GM23338 (cell line): ENCODE measurements at regions not wholly inside any gene's neighbourhood (a gene's known extent, or its start where the extent isn't known, plus 50 kb on each side); places are given as distances from the start of the nearest gene placed in this dataset.

Experiments used
- ATAC-seq: fragments of 200-7000 bp; cut with Tn5 transposase; 3 replicates; pipeline ENCODE4 v1.9.1; 2020
- DNase-seq: peaks from one replicate; pipeline ENCODE4 v3.0.0-alpha.2; 2015; ENCODE audit warnings: low spot score
- H2AFZ ChIP-seq: fragments of 200-600 bp; sonication (generic); 2 replicates; pipeline ENCODE4 v1.8.0; 2016; ENCODE audit warnings: antibody characterized with exemption, mild to moderate bottlenecking, moderate library complexity
- H3F3A ChIP-seq: fragments of 200-600 bp; sonication (generic); replicated peaks from 2 replicates; pipeline ENCODE4 v1.8.0; 2017; ENCODE audit warnings: antibody characterized with exemption, mixed run types, low read depth
- H3K27ac ChIP-seq: fragments of 200-600 bp; sonication (generic); 2 replicates; pipeline ENCODE4 v1.6.1; 2016; ENCODE audit warnings: low read depth
- H3K27me3 ChIP-seq: fragments of 200-600 bp; sonication (generic); 2 replicates; pipeline ENCODE4 v1.8.0; 2016; ENCODE audit warnings: mild to moderate bottlenecking, mixed run types, moderate library complexity; ENCODE audit not compliant: insufficient read depth
- H3K36me3 ChIP-seq: fragments of 200-600 bp; sonication (generic); 2 replicates; pipeline ENCODE4 v1.8.0; 2016; ENCODE audit warnings: mild to moderate bottlenecking; ENCODE audit not compliant: insufficient read depth
- H3K4me1 ChIP-seq: fragments of 200-600 bp; sonication (generic); 2 replicates; pipeline ENCODE4 v1.8.0; 2016; ENCODE audit warnings: mild to moderate bottlenecking, moderate library complexity; ENCODE audit not compliant: insufficient read depth
- H3K4me2 ChIP-seq: fragments of 200-600 bp; sonication (generic); 2 replicates; pipeline ENCODE4 v1.7.1; 2017; ENCODE audit warnings: mixed run types
- H3K4me3 ChIP-seq: fragments of 200-600 bp; sonication (generic); 2 replicates; pipeline ENCODE4 v1.6.1; 2016; ENCODE audit warnings: mixed run types
- H3K79me2 ChIP-seq: fragments of 200-600 bp; sonication (generic); replicated peaks from 2 replicates; pipeline ENCODE4 v1.8.0; 2017; ENCODE audit warnings: mild to moderate bottlenecking; ENCODE audit not compliant: insufficient read depth
- H3K9me2 ChIP-seq: fragments of 200-600 bp; sonication (generic); 2 replicates; pipeline ENCODE4 v1.8.0; 2017; ENCODE audit not compliant: insufficient read depth
- H4K20me1 ChIP-seq: fragments of 200-600 bp; sonication (generic); replicated peaks from 2 replicates; pipeline ENCODE4 v1.8.0; 2017; ENCODE audit warnings: mild to moderate bottlenecking; ENCODE audit not compliant: insufficient read depth
- H3K27ac Mint-ChIP-seq: 2 replicates; pipeline ENCODE4 v1.8.0; 2020; ENCODE audit warnings: inconsistent platforms, mild to moderate bottlenecking, moderate library complexity, mixed read lengths
- H3K27me3 Mint-ChIP-seq: 3 replicates; pipeline ENCODE4 v1.8.0; 2022; ENCODE audit warnings: low read depth, mild to moderate bottlenecking, moderate library complexity, mixed read lengths, inconsistent platforms; ENCODE audit not compliant: insufficient read depth, poor library complexity
- H3K36me3 Mint-ChIP-seq: 3 replicates; pipeline ENCODE4 v1.8.0; 2021; ENCODE audit warnings: low read depth, mild to moderate bottlenecking, inconsistent platforms, moderate library complexity, mixed read lengths
- H3K4me1 Mint-ChIP-seq: 3 replicates; pipeline ENCODE4 v1.8.0; 2020; ENCODE audit warnings: mild to moderate bottlenecking, inconsistent platforms, mixed read lengths
- H3K4me3 Mint-ChIP-seq: 3 replicates; pipeline ENCODE4 v1.8.0; 2021; ENCODE audit warnings: moderate library complexity, mild to moderate bottlenecking, inconsistent platforms, mixed read lengths
- H3K9me3 Mint-ChIP-seq: 3 replicates; pipeline ENCODE4 v1.8.0; 2020; ENCODE audit warnings: moderate library complexity, mild to moderate bottlenecking, inconsistent platforms, mixed read lengths
- CREB1 ChIP-seq: fragments of 250-450 bp; sonication (Bioruptor Pico); IDR thresholded peaks from 2 replicates; pipeline ENCODE4 v1.5.0; 2020; ENCODE audit warnings: low read depth, mild to moderate bottlenecking, moderate library complexity
- EZH2 ChIP-seq: fragments of 200-600 bp; sonication (generic); IDR thresholded peaks from one replicate; pipeline ENCODE4 v1.8.0; 2017; ENCODE audit warnings: antibody characterized with exemption, mild to moderate bottlenecking, low read depth; ENCODE audit not compliant: unreplicated experiment
- EZH2phosphoT487 ChIP-seq: fragments of 200-600 bp; sonication (generic); IDR thresholded peaks from one replicate; pipeline ENCODE4 v1.8.1; 2018; ENCODE audit warnings: antibody characterized with exemption; ENCODE audit not compliant: unreplicated experiment
- JUNB ChIP-seq: IDR thresholded peaks from one replicate; pipeline ENCODE4 v1.6.1; 2016; ENCODE audit warnings: antibody characterized with exemption; ENCODE audit not compliant: unreplicated experiment
- POLR2AphosphoS5 ChIP-seq: IDR thresholded peaks from 2 replicates; pipeline ENCODE4 v1.6.1; 2016; ENCODE audit warnings: antibody characterized with exemption, low read depth
- ZNF331 ChIP-seq: fragments of 250-450 bp; sonication (Bioruptor Pico); IDR thresholded peaks from 2 replicates; pipeline ENCODE4 v1.5.0; 2020; ENCODE audit warnings: low read depth, mild to moderate bottlenecking, moderate library complexity
- TF ChIP-seq, protein P1 (sequence below), 2 experiments: fragments of 200-600 bp in 1 of 2; sonication (generic) in 1 of 2; conservative IDR thresholded peaks; 2 replicates each; pipeline versions ENCODE4 v1.5.1 to v1.6.1; 2016 to 2017; ENCODE audit warnings: antibody characterized with exemption in 2 of 2, low read depth in 2 of 2, mild to moderate bottlenecking in 2 of 2, moderate library complexity in 1 of 2
- TF ChIP-seq, protein P2 (sequence below): fragments of 250-450 bp; sonication (Bioruptor Pico); IDR thresholded peaks from 2 replicates; pipeline ENCODE4 v1.5.0; 2020; ENCODE audit warnings: mild to moderate bottlenecking, moderate library complexity
- TF ChIP-seq, protein P3 (sequence below): IDR thresholded peaks from one replicate; pipeline ENCODE4 v1.6.1; 2018; ENCODE audit warnings: antibody characterized with exemption; ENCODE audit not compliant: unreplicated experiment
- TF ChIP-seq, protein P4 (sequence below): IDR thresholded peaks from 2 replicates; pipeline ENCODE4 v1.6.1; 2016; ENCODE audit warnings: antibody characterized with exemption

DNA sequence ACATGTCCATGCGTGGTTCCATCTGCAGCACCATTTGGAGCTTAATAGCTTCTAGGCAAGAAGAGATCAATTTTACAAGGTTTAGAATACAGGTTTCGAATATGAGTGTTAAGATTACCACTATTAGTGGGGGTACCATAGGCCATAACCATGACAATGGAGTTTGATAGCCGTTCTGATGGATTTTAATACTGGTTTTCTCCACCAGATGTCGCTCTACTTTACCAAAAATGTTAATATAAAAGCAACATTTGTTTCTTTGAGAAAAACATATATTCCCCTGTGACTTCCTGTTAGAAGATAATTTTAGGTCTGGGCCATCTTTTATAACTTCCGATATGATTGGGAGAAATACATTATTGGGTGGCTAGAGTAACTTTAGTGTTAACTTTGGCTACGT, 499.7 kb upstream of the POU3F4 start:
- Mint-ChIP-seq H3K36me3 (no peaks in the 10 kb centered on the region), H3K4me1 (no peaks in the 10 kb centered on the region; the same call in 2 of the 3 replicates), H3K27ac (no peak overlapping the region), H3K9me3 (no peaks in the 10 kb centered on the region), H3K27me3 (peaks cover 2% of the 10 kb centered on the region), H3K4me3 (no peak overlapping the region)
- H3K36me3 ChIP-seq = no peaks in the 10 kb centered on the region
- no peak for TF ChIP-seq JUNB
- TF ChIP-seq, protein P1, sequence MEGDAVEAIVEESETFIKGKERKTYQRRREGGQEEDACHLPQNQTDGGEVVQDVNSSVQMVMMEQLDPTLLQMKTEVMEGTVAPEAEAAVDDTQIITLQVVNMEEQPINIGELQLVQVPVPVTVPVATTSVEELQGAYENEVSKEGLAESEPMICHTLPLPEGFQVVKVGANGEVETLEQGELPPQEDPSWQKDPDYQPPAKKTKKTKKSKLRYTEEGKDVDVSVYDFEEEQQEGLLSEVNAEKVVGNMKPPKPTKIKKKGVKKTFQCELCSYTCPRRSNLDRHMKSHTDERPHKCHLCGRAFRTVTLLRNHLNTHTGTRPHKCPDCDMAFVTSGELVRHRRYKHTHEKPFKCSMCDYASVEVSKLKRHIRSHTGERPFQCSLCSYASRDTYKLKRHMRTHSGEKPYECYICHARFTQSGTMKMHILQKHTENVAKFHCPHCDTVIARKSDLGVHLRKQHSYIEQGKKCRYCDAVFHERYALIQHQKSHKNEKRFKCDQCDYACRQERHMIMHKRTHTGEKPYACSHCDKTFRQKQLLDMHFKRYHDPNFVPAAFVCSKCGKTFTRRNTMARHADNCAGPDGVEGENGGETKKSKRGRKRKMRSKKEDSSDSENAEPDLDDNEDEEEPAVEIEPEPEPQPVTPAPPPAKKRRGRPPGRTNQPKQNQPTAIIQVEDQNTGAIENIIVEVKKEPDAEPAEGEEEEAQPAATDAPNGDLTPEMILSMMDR (conservative IDR thresholded peaks at IDR 0.05; ENCODE audit: low read depth in 2 of 2) = peak in 1 of 2 experiments; percentile 41; a peak in 2 of 4 replicates
- no peak overlapping the region for H2AFZ ChIP-seq
- DNase-seq (peak; percentile 28), ATAC-seq (no peak)
- H3K4me3 ChIP-seq = no peak overlapping the region
- H3K79me2 ChIP-seq = no peaks in the 10 kb centered on the region
- H3K27me3 ChIP-seq = no peaks in the 10 kb centered on the region
- H3F3A ChIP-seq = no peaks in the 10 kb centered on the region
- H3K27ac ChIP-seq = no peak overlapping the region
- no peaks in the 10 kb centered on the region for H3K4me1 ChIP-seq
- H3K9me2 ChIP-seq = no peaks in the 10 kb centered on the region
- H3K4me2 ChIP-seq = no peak overlapping the region
- no peaks in the 10 kb centered on the region for H4K20me1 ChIP-seq

DNA sequence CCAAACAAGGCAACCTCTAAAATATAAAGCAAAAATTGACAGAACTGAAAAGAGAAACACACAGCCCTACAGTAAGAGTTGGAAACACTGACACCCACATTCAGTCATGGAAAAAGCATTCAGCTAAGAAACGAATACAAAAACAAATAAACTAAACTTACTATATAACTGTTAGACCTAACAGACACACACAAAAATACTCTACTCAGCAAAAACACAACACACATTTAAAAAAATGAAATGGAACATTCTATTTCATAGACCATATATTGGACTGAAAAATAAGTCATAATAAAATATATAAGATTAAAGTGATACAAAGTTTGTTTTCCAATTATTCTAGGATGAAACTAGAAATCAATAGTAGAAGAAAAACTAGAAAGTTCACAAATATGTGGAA, 488.8 kb upstream of the POU3F4 start:
- H4K20me1 ChIP-seq = no peaks in the 10 kb centered on the region
- H3K4me3 ChIP-seq = no peak overlapping the region
- no peak for ATAC-seq
- no peaks in the 10 kb centered on the region for H3F3A ChIP-seq
- 0 out of 3 replicates have a peak, but pooled peaks cover 3% of the 10 kb centered on the region for H3K36me3 Mint-ChIP-seq
- H3K4me1 ChIP-seq = no peaks in the 10 kb centered on the region
- no peaks in the 10 kb centered on the region for H3K36me3 ChIP-seq
- no peak overlapping the region for H3K27ac ChIP-seq
- no peaks in the 10 kb centered on the region for H3K27me3 Mint-ChIP-seq
- no peak overlapping the region for H3K27ac Mint-ChIP-seq
- H3K4me3 Mint-ChIP-seq = no peak overlapping the region
- no peak overlapping the region for H2AFZ ChIP-seq
- no peaks in the 10 kb centered on the region for H3K27me3 ChIP-seq
- no peak overlapping the region for H3K4me2 ChIP-seq
- H3K9me2 ChIP-seq = no peaks in the 10 kb centered on the region
- DNase-seq = no peak
- H3K79me2 ChIP-seq = no peaks in the 10 kb centered on the region
- peaks cover 7% of the 10 kb centered on the region; the same call in 2 of the 3 replicates for H3K9me3 Mint-ChIP-seq
- no peaks in the 10 kb centered on the region for H3K4me1 Mint-ChIP-seq
- TF ChIP-seq, protein P2, sequence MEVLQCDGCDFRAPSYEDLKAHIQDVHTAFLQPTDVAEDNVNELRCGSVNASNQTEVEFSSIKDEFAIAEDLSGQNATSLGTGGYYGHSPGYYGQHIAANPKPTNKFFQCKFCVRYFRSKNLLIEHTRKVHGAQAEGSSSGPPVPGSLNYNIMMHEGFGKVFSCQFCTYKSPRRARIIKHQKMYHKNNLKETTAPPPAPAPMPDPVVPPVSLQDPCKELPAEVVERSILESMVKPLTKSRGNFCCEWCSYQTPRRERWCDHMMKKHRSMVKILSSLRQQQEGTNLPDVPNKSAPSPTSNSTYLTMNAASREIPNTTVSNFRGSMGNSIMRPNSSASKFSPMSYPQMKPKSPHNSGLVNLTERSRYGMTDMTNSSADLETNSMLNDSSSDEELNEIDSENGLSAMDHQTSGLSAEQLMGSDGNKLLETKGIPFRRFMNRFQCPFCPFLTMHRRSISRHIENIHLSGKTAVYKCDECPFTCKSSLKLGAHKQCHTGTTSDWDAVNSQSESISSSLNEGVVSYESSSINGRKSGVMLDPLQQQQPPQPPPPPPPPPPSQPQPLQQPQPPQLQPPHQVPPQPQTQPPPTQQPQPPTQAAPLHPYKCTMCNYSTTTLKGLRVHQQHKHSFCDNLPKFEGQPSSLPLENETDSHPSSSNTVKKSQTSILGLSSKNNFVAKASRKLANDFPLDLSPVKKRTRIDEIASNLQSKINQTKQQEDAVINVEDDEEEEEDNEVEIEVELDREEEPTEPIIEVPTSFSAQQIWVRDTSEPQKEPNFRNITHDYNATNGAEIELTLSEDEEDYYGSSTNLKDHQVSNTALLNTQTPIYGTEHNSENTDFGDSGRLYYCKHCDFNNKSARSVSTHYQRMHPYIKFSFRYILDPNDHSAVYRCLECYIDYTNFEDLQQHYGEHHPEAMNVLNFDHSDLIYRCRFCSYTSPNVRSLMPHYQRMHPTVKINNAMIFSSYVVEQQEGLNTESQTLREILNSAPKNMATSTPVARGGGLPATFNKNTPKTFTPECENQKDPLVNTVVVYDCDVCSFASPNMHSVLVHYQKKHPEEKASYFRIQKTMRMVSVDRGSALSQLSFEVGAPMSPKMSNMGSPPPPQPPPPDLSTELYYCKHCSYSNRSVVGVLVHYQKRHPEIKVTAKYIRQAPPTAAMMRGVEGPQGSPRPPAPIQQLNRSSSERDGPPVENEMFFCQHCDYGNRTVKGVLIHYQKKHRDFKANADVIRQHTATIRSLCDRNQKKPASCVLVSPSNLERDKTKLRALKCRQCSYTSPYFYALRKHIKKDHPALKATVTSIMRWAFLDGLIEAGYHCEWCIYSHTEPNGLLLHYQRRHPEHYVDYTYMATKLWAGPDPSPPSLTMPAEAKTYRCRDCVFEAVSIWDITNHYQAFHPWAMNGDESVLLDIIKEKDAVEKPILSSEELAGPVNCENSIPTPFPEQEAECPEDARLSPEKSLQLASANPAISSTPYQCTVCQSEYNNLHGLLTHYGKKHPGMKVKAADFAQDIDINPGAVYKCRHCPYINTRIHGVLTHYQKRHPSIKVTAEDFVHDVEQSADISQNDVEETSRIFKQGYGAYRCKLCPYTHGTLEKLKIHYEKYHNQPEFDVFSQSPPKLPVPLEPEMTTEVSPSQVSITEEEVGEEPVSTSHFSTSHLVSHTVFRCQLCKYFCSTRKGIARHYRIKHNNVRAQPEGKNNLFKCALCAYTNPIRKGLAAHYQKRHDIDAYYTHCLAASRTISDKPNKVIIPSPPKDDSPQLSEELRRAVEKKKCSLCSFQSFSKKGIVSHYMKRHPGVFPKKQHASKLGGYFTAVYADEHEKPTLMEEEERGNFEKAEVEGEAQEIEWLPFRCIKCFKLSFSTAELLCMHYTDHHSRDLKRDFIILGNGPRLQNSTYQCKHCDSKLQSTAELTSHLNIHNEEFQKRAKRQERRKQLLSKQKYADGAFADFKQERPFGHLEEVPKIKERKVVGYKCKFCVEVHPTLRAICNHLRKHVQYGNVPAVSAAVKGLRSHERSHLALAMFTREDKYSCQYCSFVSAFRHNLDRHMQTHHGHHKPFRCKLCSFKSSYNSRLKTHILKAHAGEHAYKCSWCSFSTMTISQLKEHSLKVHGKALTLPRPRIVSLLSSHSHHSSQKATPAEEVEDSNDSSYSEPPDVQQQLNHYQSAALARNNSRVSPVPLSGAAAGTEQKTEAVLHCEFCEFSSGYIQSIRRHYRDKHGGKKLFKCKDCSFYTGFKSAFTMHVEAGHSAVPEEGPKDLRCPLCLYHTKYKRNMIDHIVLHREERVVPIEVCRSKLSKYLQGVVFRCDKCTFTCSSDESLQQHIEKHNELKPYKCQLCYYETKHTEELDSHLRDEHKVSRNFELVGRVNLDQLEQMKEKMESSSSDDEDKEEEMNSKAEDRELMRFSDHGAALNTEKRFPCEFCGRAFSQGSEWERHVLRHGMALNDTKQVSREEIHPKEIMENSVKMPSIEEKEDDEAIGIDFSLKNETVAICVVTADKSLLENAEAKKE = no peak
- TF ChIP-seq EZH2phosphoT487 (no peak), ZNF331 (no peak), JUNB (no peak), POLR2AphosphoS5 (no peak), EZH2 (no peak), CREB1 (CRISPR knock-in tag) (no peak)
- TF ChIP-seq, protein P3, sequence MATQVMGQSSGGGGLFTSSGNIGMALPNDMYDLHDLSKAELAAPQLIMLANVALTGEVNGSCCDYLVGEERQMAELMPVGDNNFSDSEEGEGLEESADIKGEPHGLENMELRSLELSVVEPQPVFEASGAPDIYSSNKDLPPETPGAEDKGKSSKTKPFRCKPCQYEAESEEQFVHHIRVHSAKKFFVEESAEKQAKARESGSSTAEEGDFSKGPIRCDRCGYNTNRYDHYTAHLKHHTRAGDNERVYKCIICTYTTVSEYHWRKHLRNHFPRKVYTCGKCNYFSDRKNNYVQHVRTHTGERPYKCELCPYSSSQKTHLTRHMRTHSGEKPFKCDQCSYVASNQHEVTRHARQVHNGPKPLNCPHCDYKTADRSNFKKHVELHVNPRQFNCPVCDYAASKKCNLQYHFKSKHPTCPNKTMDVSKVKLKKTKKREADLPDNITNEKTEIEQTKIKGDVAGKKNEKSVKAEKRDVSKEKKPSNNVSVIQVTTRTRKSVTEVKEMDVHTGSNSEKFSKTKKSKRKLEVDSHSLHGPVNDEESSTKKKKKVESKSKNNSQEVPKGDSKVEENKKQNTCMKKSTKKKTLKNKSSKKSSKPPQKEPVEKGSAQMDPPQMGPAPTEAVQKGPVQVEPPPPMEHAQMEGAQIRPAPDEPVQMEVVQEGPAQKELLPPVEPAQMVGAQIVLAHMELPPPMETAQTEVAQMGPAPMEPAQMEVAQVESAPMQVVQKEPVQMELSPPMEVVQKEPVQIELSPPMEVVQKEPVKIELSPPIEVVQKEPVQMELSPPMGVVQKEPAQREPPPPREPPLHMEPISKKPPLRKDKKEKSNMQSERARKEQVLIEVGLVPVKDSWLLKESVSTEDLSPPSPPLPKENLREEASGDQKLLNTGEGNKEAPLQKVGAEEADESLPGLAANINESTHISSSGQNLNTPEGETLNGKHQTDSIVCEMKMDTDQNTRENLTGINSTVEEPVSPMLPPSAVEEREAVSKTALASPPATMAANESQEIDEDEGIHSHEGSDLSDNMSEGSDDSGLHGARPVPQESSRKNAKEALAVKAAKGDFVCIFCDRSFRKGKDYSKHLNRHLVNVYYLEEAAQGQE = no peak
- TF ChIP-seq, protein P4, sequence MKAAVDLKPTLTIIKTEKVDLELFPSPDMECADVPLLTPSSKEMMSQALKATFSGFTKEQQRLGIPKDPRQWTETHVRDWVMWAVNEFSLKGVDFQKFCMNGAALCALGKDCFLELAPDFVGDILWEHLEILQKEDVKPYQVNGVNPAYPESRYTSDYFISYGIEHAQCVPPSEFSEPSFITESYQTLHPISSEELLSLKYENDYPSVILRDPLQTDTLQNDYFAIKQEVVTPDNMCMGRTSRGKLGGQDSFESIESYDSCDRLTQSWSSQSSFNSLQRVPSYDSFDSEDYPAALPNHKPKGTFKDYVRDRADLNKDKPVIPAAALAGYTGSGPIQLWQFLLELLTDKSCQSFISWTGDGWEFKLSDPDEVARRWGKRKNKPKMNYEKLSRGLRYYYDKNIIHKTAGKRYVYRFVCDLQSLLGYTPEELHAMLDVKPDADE = no peak
